Left ventricle myocardium inferior (tissue), 1 donor: ENCODE measurements at regions not wholly inside any gene's neighbourhood (a gene's known extent, or its start where the extent isn't known, plus 50 kb on each side); places are given as distances from the start of the nearest gene placed in this dataset.
"Not testable (repeated sequence)": the region's sequence is repeated elsewhere in the genome, so short reads cannot be mapped to it uniquely, and the experiment has no call there.

Experiments used
- DNase-seq: peaks from one replicate; pipeline ENCODE4 v3.0.0-alpha.2; 2020
- H3K27ac ChIP-seq: fragments of 200-600 bp; replicated peaks from 2 replicates; pipeline ENCODE4 v1.8.0; 2021
- H3K27me3 ChIP-seq: fragments of 200-600 bp; 2 replicates; pipeline ENCODE4 v1.8.0; 2021; ENCODE audit warnings: low read depth
- H3K36me3 ChIP-seq: fragments of 200-600 bp; 2 replicates; pipeline ENCODE4 v1.8.0; 2021
- H3K4me1 ChIP-seq: fragments of 200-600 bp; 2 replicates; pipeline ENCODE4 v1.8.0; 2021
- H3K4me3 ChIP-seq: fragments of 200-600 bp; 2 replicates; pipeline ENCODE4 v1.8.0; 2021; ENCODE audit warnings: mild to moderate bottlenecking, moderate library complexity
- H3K9me3 ChIP-seq: fragments of 200-600 bp; replicated peaks from 2 replicates; pipeline ENCODE4 v1.8.0; 2021
- intact Hi-C: fragments of 100-400 bp; cut with micrococcal nuclease; formaldehyde crosslinking; loops from one replicate; pipeline ENCODE4 v1.11.0; 2022
- TF ChIP-seq, protein P1 (sequence below): fragments of 200-600 bp; IDR thresholded peaks from 2 replicates; pipeline ENCODE4 v1.8.0; 2021; ENCODE audit warnings: antibody characterized with exemption, mild to moderate bottlenecking, borderline replicate concordance
- donor health status: DM: no; HTN: yes; CAD: no; lungs with severe emphysema.

DNA sequence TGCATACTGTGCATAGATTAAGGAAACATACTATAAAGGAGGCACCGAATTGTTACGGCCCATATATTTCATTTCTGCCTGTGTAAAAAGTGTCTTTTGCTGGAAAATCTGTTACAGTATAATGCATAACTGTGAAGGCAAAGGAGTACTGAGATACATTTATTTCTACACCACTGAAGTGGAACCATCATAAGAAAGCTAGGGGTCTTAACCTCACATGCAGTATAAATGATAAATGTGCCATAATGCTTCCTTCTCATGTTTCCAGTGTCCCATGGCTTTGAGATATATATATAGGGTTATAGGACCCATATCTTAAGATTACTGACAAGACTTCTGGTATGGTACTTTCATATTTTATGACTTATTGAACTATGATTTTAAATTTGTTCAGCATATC, 713.8 kb upstream of the PABPC4L start:
- intact Hi-C loops = no loop called here
- DNase-seq = no peak
- Histone ChIP-seq H3K4me1 (no peaks in the 10 kb centered on the region), H3K27me3 (no peaks in the 10 kb centered on the region), H3K9me3 (no peaks in the 10 kb centered on the region), H3K4me3 (no peak overlapping the region), H3K27ac (no peak overlapping the region), H3K36me3 (no peaks in the 10 kb centered on the region)
- TF ChIP-seq, protein P1, sequence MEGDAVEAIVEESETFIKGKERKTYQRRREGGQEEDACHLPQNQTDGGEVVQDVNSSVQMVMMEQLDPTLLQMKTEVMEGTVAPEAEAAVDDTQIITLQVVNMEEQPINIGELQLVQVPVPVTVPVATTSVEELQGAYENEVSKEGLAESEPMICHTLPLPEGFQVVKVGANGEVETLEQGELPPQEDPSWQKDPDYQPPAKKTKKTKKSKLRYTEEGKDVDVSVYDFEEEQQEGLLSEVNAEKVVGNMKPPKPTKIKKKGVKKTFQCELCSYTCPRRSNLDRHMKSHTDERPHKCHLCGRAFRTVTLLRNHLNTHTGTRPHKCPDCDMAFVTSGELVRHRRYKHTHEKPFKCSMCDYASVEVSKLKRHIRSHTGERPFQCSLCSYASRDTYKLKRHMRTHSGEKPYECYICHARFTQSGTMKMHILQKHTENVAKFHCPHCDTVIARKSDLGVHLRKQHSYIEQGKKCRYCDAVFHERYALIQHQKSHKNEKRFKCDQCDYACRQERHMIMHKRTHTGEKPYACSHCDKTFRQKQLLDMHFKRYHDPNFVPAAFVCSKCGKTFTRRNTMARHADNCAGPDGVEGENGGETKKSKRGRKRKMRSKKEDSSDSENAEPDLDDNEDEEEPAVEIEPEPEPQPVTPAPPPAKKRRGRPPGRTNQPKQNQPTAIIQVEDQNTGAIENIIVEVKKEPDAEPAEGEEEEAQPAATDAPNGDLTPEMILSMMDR = no peak

DNA sequence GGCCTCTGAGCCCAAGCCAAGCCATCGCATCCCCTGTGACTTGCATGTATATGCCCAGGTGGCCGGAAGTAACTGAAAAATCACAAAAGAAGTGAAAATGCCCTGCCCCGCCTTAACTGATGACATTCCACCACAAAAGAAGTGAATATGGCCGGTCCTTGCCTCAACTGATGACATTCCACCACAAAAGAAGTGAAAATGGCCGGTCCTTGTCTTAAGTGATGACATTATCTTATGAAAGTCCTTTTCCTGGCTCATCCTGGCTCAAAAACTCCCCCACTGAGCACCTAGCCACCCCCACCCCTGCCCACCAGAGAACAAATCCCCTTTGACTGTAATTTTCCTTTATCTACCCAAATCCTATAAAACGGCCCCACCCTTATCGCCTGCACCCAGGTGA, 712.7 kb upstream of the PABPC4L start:
- intact Hi-C loops = not testable (repeated sequence)

DNA sequence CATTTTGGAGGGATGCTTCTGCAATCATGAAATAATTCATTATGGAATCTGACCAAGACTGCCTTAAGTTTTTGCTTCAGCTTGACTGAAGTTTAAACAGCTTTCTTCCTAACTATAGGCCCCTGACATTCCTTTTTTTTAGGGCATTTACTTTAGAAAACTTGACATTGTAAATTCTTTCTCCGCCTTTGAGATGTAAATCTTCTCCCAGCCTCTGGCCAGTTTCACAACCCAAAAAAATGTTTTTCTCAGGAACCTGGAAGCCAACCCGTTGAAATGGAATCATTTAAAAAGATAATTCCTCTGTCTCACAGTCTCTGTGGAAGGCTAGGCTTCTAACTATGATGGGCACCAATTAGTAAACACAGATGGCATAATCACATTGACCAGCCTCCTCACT, 710.4 kb upstream of the PABPC4L start:
- no peaks in the 10 kb centered on the region for H3K9me3 ChIP-seq
- H3K27ac ChIP-seq = no peak overlapping the region
- H3K4me1 ChIP-seq = no peaks in the 10 kb centered on the region
- TF ChIP-seq, protein P1 = no peak
- no peaks in the 10 kb centered on the region for H3K27me3 ChIP-seq
- H3K4me3 ChIP-seq = no peak overlapping the region
- intact Hi-C loops = no loop called here
- no peak for DNase-seq
- no peaks in the 10 kb centered on the region for H3K36me3 ChIP-seq

More for the DNA sequence above, 712.7 kb upstream of the PABPC4L start:
- not testable (repeated sequence) for H3K36me3 ChIP-seq, H3K4me1 ChIP-seq, H3K27me3 ChIP-seq, H3K27ac ChIP-seq, H3K9me3 ChIP-seq, H3K4me3 ChIP-seq, DNase-seq

DNA sequence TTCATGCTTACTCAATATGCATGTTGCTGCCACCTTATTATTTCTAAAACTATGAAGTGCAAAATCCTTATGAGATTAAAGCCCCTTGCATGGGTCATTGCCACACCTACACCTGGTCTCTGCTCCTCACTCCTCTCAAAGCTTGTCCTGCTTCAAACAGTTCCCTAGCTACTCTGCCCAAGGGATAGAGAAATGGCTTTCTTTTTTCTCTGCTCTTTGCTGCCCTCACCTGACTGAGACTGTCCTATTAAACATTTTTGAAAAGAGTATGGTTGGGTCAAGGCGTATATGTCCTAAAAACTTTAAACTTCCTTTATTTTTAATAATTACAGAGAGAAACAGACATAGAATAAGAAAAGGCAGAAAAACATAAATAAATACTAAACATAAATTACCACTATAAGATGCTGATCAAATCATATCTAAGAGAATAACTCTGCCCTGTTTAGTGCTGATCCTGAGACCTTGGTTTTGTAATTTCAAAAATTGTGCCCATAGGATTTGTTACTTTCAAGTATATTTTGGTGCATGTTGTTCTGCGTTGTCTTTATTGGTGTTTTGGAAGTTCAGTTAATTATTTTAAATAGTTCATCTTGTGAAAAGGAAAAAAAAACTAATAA, 704.9 kb upstream of the PABPC4L start:
- Histone ChIP-seq H3K27ac (no peak overlapping the region), H3K9me3 (no peaks in the 10 kb centered on the region), H3K4me1 (no peaks in the 10 kb centered on the region), H3K27me3 (no peaks in the 10 kb centered on the region), H3K4me3 (no peak overlapping the region), H3K36me3 (no peaks in the 10 kb centered on the region)
- TF ChIP-seq, protein P1 = peak; percentile 10
- intact Hi-C loops = no loop called here
- DNase-seq = no peak

DNA sequence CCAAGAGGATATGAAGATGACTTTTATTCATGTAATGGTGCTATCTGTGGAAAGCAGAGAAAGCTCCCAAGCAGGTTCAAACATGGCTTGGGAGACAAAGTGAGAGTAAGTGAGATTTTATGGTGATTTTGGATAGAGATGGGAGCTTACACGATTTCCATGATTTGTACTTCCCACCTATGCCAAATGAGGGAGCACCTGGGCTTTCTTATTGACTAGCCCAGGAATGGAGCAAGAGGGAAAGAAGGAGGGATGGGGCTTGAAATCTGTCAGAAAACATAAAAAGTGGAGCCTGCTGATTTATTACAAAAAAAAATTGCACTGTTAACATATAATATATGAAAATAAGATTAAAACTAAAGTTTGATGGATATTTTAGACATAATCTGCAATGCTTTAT, 703.5 kb upstream of the PABPC4L start:
- Histone ChIP-seq H3K36me3 (no peaks in the 10 kb centered on the region), H3K4me1 (no peaks in the 10 kb centered on the region), H3K4me3 (no peak overlapping the region), H3K27me3 (no peaks in the 10 kb centered on the region), H3K27ac (no peak overlapping the region), H3K9me3 (no peaks in the 10 kb centered on the region)
- no peak for DNase-seq
- intact Hi-C loops = no loop called here
- TF ChIP-seq, protein P1 = no peak

DNA sequence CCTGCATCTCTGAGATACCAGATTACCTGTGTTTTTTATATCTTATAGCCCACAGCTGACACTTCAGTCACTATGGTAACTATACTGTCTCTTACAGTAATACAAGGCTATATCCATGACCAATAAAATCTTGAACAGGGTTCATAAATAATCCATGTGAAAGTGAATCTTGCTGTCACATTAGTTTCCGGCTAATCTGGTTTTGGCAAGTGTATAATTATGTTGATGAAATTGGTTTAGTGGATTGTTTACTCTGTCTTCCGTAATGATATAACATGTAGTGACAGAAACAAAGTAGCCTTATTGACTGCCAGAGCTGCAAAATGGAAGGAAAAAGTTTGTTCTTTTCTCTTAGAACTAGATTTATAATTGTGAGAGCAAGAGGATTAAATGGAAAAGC, 686.6 kb upstream of the PABPC4L start:
- Histone ChIP-seq H3K27ac (no peak overlapping the region), H3K27me3 (no peaks in the 10 kb centered on the region), H3K9me3 (no peaks in the 10 kb centered on the region), H3K4me1 (no peaks in the 10 kb centered on the region), H3K36me3 (no peaks in the 10 kb centered on the region), H3K4me3 (no peak overlapping the region)
- TF ChIP-seq, protein P1 = no peak
- DNase-seq = no peak
- intact Hi-C loops = no loop called here
